ENCODE measurements at regions not wholly inside any gene's neighbourhood (a gene's known extent, or its start where the extent isn't known, plus 50 kb on each side); places are given as distances from the start of the nearest gene placed in this dataset.

DNA sequence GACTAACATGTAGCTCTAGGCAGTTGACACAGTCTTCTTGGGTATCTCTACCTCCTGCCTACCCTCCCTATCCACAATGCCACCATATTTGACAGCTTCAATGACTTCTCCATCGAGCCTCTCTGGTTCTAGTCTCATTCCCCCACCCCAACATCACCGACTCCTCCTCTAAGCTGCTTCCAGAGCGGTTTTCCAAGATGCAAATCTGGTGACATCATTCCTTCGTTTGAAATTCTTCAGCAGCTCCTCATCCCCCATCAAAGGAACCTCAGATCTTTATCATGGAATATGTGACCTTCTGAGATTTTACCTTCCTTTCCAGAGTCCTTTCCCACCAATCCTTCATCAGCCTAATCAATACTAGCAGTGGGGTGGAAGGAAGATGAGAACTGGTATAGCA lies 352.4 kb upstream of the RUNX1 start:
- TF ChIP-seq, protein P1, sequence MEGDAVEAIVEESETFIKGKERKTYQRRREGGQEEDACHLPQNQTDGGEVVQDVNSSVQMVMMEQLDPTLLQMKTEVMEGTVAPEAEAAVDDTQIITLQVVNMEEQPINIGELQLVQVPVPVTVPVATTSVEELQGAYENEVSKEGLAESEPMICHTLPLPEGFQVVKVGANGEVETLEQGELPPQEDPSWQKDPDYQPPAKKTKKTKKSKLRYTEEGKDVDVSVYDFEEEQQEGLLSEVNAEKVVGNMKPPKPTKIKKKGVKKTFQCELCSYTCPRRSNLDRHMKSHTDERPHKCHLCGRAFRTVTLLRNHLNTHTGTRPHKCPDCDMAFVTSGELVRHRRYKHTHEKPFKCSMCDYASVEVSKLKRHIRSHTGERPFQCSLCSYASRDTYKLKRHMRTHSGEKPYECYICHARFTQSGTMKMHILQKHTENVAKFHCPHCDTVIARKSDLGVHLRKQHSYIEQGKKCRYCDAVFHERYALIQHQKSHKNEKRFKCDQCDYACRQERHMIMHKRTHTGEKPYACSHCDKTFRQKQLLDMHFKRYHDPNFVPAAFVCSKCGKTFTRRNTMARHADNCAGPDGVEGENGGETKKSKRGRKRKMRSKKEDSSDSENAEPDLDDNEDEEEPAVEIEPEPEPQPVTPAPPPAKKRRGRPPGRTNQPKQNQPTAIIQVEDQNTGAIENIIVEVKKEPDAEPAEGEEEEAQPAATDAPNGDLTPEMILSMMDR (IDR thresholded peaks at IDR 0.05 in 8 of 11, conservative IDR thresholded peaks at IDR 0.05 in 3 of 11): no peak
- TF ChIP-seq POLR2A (IDR thresholded peaks at IDR 0.05) (no peak), POLR2AphosphoS5 (IDR thresholded peaks at IDR 0.05) (no peak)

Data from spleen (tissue), 7 donors.